AG10803 (cell line): ENCODE measurements at regions not wholly inside any gene's neighbourhood (a gene's known extent, or its start where the extent isn't known, plus 50 kb on each side); places are given as distances from the start of the nearest gene placed in this dataset.

Source experiments
- DNase-seq: peaks from one replicate; pipeline ENCODE4 v3.0.0; 2010; ENCODE audit warnings: low read depth
- H3K4me3 ChIP-seq: 2 replicates; pipeline ENCODE4 v1.5.1; 2011; ENCODE audit warnings: mild to moderate bottlenecking, low read length, control low read depth
- TF ChIP-seq, protein P1 (sequence below): conservative IDR thresholded peaks from 2 replicates; pipeline ENCODE4 v1.5.1; 2011; ENCODE audit warnings: mild to moderate bottlenecking, low read length, control low read depth, inconsistent platforms

DNA sequence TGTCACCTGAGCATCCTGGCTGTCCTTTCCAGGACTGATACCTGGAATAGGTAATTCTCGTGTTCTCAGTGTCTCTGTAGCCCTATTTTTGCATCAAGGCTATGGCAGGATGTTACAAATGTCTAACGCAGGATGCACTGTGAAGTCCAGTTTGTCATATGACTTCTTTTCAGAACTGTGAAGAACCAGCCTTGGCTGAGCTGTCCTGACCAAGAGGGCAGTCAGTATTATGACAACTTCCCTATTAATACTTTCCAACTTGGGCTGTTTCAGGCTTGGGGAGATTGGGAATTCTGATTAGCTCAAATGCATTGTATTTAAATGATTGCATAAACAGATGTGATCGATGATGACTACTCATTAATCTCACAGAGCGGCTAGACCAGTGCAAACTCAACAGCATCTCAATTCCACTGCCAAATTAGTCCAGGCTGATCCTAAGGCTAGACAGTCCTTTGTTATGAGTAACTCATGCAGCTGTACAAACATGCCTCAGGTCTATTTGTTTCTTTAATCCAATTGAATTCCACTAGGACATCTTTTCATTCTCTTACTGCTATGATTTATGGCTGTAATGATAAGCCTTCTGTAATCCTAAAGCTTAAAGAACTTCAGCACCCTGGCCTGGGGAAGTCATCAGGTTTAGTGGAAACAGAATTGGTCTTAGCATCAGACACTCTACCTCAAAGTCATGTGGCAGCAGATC, 331.6 kb downstream of the KCNS3 start:
- peak; percentile 32 for DNase-seq

DNA sequence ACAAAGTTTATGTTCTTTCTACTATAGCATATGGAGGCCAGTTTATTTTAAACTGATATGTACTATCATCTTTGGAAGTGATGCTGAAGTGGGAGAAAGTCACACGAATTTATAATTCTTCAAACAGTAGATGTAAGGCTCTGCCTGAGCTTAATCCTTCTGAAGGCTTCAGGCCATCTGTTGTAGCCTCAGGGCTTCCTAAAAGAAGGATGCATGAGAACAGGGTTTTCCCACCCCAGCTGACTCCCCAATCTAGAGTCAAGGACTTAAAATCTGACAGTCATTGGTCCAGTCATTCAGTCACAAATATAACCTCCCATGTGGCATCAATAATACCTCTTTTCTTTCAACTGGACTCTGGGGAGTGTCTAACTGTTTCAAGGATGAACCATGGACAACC, 330.5 kb downstream of the KCNS3 start:
- DNase-seq: no peak

More for the DNA sequence above, 331.6 kb downstream of the KCNS3 start:
- TF ChIP-seq, protein P1, sequence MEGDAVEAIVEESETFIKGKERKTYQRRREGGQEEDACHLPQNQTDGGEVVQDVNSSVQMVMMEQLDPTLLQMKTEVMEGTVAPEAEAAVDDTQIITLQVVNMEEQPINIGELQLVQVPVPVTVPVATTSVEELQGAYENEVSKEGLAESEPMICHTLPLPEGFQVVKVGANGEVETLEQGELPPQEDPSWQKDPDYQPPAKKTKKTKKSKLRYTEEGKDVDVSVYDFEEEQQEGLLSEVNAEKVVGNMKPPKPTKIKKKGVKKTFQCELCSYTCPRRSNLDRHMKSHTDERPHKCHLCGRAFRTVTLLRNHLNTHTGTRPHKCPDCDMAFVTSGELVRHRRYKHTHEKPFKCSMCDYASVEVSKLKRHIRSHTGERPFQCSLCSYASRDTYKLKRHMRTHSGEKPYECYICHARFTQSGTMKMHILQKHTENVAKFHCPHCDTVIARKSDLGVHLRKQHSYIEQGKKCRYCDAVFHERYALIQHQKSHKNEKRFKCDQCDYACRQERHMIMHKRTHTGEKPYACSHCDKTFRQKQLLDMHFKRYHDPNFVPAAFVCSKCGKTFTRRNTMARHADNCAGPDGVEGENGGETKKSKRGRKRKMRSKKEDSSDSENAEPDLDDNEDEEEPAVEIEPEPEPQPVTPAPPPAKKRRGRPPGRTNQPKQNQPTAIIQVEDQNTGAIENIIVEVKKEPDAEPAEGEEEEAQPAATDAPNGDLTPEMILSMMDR: no peak
- no peak overlapping the region for H3K4me3 ChIP-seq

DNA sequence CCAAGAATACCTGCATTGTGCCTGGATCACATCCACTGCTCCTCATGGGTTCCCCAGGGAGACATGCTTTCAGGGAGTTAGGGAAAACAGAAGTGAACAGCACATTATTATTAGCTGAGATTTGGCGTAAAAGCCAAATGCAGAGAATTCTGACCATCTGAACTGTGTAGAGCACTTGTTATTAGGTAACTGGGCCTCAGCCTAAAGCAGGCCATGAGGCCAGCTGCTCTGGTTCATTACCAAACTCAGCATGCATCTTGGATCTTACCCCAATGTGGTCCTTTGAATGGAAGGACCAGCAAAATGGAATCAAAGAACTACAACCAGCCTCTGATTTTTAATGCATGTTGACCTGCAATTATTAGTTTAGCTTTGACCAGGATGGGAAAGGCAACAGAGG, 322.3 kb downstream of the KCNS3 start:
- no peak overlapping the region for H3K4me3 ChIP-seq
- DNase-seq: no peak
- TF ChIP-seq, protein P1: no peak

More for the DNA sequence above, 330.5 kb downstream of the KCNS3 start:
- no peak overlapping the region for H3K4me3 ChIP-seq
- TF ChIP-seq, protein P1: no peak

DNA sequence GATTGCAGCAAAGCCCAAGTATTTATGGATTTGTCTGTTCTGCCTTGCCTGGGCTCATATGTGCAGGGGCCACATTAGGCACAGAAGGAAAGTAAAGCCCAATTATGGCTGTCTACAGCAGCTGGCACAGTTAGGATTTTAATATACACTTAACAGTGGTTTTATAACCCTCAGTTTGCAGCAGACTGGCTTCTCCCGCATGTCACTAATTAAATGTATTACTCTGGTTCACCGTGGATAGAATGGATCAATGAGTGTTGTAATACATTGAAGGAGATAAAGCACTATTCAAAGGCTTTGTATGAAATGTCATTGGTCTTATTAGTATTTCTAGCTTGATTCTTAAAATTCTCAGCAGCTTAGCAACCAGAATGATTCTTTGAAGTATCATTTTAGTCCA, 320.2 kb downstream of the KCNS3 start:
- TF ChIP-seq, protein P1: no peak
- no peak for DNase-seq
- H3K4me3 ChIP-seq: no peak overlapping the region

DNA sequence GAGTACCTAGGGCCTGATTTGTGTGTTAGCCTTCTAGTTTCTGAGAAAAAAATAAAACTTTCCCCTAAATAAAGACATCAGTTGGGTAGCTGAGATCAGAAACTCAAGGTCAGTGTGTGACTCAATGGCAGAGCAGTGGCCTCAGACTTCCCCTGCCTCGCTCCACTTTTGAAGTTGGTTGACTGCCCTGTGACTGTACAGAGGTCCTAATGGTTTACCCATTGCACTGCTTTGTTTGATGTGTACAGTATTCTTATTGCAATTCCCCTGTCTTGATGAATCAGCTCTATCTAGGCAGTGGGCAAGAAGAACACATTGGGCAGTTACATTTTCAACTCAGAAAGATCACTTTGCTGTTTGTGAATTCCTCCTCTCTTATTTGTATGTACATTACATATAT, 315.7 kb downstream of the KCNS3 start:
- no peak for DNase-seq
- TF ChIP-seq, protein P1: no peak

DNA sequence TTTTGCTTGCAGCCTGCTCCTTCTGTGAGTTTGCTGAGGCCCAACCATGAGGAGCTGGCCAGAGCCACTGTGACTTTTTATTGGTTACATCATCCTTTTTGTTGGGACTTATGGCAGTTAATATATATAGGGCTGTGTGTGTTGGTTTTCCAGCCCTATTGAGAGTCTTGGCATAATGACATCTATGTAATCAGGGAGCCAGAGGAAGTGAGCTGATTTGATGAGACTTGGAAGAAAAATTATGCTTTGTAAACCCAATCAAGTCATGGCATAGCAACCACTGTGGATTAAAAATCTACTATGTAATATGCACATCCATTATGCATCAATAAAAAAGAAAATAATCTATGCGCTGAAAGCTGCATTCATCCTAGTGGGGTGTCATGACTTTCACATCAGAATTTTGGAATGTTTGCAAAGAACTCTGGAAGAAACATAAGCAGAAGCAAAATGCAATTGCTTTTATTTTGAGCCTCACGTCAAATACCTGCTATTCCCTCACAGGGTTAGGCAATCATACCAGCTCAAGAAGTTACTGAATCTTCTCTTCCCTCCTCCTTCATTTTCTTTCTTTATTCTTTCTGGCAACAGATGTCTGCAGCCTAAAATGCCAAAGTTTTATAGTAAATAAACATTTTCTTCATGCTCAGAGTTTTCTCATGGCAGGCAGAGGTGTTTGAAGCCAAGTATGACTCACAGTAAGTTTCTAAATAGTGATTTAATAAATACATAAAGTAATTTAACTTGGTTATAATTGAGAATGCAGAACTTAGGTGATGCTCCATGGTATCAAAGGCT, 308.5 kb downstream of the KCNS3 start:
- TF ChIP-seq, protein P1: no peak
- DNase-seq: no peak
- H3K4me3 ChIP-seq: no peak overlapping the region

More for the DNA sequence above, 315.7 kb downstream of the KCNS3 start:
- H3K4me3 ChIP-seq: no peak overlapping the region

DNA sequence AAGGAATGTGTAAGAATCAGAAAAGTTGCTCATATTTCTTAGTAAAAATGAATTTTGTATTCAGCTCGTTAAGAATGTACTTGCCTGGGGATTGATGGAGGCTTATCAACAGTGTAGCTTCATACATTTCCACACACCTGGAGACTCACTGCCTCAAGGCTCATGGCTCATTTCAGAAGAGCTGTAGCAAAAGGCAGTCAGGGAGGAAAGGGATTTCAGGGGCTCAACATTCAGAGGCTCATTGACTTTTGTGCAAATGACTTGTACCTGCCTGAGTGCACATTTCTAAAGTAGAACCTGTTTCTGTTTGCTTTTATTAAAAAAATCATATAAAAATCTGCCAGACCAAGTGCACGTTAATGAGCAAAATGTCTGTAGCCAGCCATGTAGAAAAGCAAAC, 304.4 kb downstream of the KCNS3 start:
- no peak for DNase-seq
- TF ChIP-seq, protein P1: no peak
- no peak overlapping the region for H3K4me3 ChIP-seq
